Neural progenitor cell (in vitro differentiated cells): ENCODE measurements at regions not wholly inside any gene's neighbourhood (a gene's known extent, or its start where the extent isn't known, plus 50 kb on each side); places are given as distances from the start of the nearest gene placed in this dataset.

Source experiments
- CTCF ChIP-seq: fragments of 200-600 bp; sonication (generic); IDR thresholded peaks from 2 replicates; pipeline ENCODE4 v1.5.1; 2017; ENCODE audit warnings: antibody characterized with exemption, mild to moderate bottlenecking
- EZH2phosphoT487 ChIP-seq: fragments of 200-600 bp; sonication (generic); IDR thresholded peaks from 2 replicates; pipeline ENCODE4 v1.6.1; 2017; ENCODE audit warnings: antibody characterized with exemption

GRCh38 chr7:131100357-131101054 is 227.2 kb upstream of the MKLN1 start:
- TF ChIP-seq EZH2phosphoT487, result no peak
- no peak for TF ChIP-seq CTCF
